ENCODE measurements at regions not wholly inside any gene's neighbourhood (a gene's known extent, or its start where the extent isn't known, plus 50 kb on each side); places are given as distances from the start of the nearest gene placed in this dataset.
"Not testable (repeated sequence)": the region's sequence is repeated elsewhere in the genome, so short reads cannot be mapped to it uniquely, and the experiment has no call there.

DNA sequence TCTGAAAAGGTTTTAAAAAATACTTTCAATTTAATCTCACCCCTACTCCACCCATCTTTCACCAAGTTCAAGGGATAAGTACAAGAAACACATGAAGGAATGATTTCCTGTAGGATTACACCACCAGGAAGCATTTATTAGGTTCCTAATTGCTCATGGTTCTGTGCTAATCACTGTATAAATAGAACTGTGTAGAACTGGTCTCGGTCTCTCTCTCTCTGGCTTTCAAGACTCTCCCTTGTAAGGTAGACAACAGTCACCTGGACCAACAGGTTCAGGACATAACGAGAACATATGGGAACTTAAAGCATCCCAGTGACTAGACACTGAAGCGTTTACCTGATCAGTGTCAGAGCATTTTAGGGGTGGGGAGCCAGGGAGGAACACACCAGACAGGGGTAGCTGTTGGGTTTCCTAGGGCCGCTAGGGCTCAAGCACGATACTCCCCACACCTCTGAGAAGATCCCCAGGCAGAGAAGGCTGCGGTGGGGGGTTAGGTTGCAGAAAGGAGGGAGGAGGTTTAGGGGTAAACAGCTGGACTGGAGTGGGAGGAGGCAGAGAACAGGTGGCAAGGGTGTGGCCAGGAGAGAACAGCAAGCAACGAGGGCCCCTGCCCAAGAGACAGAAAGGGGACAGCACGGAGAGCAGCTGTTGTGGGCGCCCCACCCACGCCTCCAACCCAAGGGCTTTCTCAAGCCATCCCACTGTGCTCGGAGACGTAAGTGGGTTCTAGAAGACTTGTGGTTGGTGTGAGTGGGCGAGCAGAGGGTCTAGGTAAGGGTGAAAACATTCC is 52.5 kb upstream of the USP6NL start:
- no peak for DNase-seq

GRCh38 chr10:11663126-11663515 is 51.7 kb upstream of the USP6NL start:
- not testable (repeated sequence) for DNase-seq

- DNase-seq, result no peak
Measured at GRCh38 chr10:11661441-11661840, 50.0 kb upstream of the USP6NL start.
